Endothelial cell of umbilical vein (primary cell): ENCODE measurements at regions not wholly inside any gene's neighbourhood (a gene's known extent, or its start where the extent isn't known, plus 50 kb on each side); places are given as distances from the start of the nearest gene placed in this dataset.

Source experiments
- BruUV-seq: library from RNA; stranded (reverse); fragments of 400-500 nt; replicated peaks from 2 replicates; lab custom pipeline; 2021; lab: Mats Ljungman, UMichigan
- CTCF ChIA-PET: fragments of 300-600, 350-600 bp; sonication (Branson Sonifier 250); formaldehyde crosslinking; loops from one replicate; lab custom pipeline; 2021; ENCODE audit warnings: antibody characterized with exemption, inconsistent platforms; lab: Charles Lee
- POLR2A ChIA-PET: fragments of 300-600, 350-600 bp; sonication (Branson Sonifier 250); formaldehyde crosslinking; loops from one replicate; lab custom pipeline; 2021; ENCODE audit warnings: antibody characterized with exemption, inconsistent platforms; lab: Charles Lee
- DNase-seq: peaks from one replicate; pipeline ENCODE4 v3.0.0-alpha.2; 2011; ENCODE audit warnings: low read depth, low spot score
- FAIRE-seq: peaks from 2 replicates; lab custom pipeline; 2011; peaks lifted over from hg19 to GRCh38; lab: Jason Lieb, UNC
- H2AFZ ChIP-seq: 2 replicates; pipeline ENCODE4 v1.6.0; 2012; ENCODE audit warnings: low read depth, low read length, control low read depth, inconsistent platforms
- H3K27ac ChIP-seq: 2 replicates; pipeline ENCODE4 v1.5.1; 2011; ENCODE audit warnings: low read depth, mild to moderate bottlenecking, control low read depth, low read length, moderate library complexity; ENCODE audit not compliant: insufficient read depth
- H3K27me3 ChIP-seq, 2 experiments: 2 replicates each; pipeline versions ENCODE4 v1.6.0 to v1.6.1; 2011; ENCODE audit warnings: low read length in 2 of 2, mixed read lengths in 1 of 2; ENCODE audit not compliant: control insufficient read depth in 2 of 2, insufficient read depth in 2 of 2
- H3K36me3 ChIP-seq, 2 experiments: 2 replicates in 1 of 2; 3 replicates in 1 of 2; pipeline ENCODE4 v1.5.1; 2011; ENCODE audit warnings: low read length in 2 of 2, mild to moderate bottlenecking in 1 of 2, moderate library complexity in 1 of 2; ENCODE audit not compliant: control insufficient read depth in 2 of 2, insufficient read depth in 2 of 2; ENCODE audit errors: extremely low read depth in 1 of 2
- H3K4me1 ChIP-seq: 3 replicates; pipeline ENCODE4 v1.5.1; 2011; ENCODE audit warnings: mild to moderate bottlenecking, low read length; ENCODE audit not compliant: control insufficient read depth, insufficient read depth; ENCODE audit errors: extremely low read depth
- H3K4me2 ChIP-seq: 2 replicates; pipeline ENCODE4 v1.6.1; 2011; ENCODE audit warnings: low read length, control low read depth, mixed read lengths; ENCODE audit not compliant: insufficient read depth
- H3K4me3 ChIP-seq, 3 experiments: fragments of 200-600 bp in 1 of 3; sonication (generic), shearing (Covaris generic) in 1 of 3; replicated peaks in 1 of 3; 2 replicates each; pipeline ENCODE4 v1.5.1; 2011 to 2016; ENCODE audit warnings: control low read depth in 3 of 3, low read length in 3 of 3, mild to moderate bottlenecking in 2 of 3, inconsistent platforms in 1 of 3, low read depth in 1 of 3, moderate library complexity in 1 of 3; ENCODE audit not compliant: insufficient read depth in 1 of 3
- H3K79me2 ChIP-seq: 2 replicates; pipeline ENCODE4 v1.6.0; 2012; ENCODE audit warnings: low read length, inconsistent platforms; ENCODE audit not compliant: control insufficient read depth, insufficient read depth
- H3K9ac ChIP-seq: replicated peaks from 2 replicates; pipeline ENCODE3; 2011; ENCODE audit warnings: low read length, control low read depth; ENCODE audit not compliant: insufficient read depth; ENCODE audit errors: extremely low read depth
- H3K9me1 ChIP-seq: replicated peaks from 3 replicates; pipeline ENCODE4 v1.6.0; 2011; ENCODE audit warnings: mild to moderate bottlenecking, low read length; ENCODE audit not compliant: control insufficient read depth, insufficient read depth; ENCODE audit errors: extremely low read depth
- H3K9me3 ChIP-seq: replicated peaks from 2 replicates; pipeline ENCODE4 v1.5.1; 2012; ENCODE audit warnings: low read length, inconsistent platforms; ENCODE audit not compliant: control insufficient read depth, insufficient read depth
- H4K20me1 ChIP-seq: replicated peaks from 2 replicates; pipeline ENCODE3; 2011; ENCODE audit warnings: mild to moderate bottlenecking, low read length; ENCODE audit not compliant: control insufficient read depth, insufficient read depth; ENCODE audit errors: extremely low read depth
- CTCF ChIP-seq, 2 donors: IDR thresholded peaks; 1 replicate in 1 of 2; 2 replicates in 1 of 2; pipeline ENCODE4 v1.5.1; 2011; ENCODE audit warnings: low read length in 2 of 2, mild to moderate bottlenecking in 2 of 2, moderate library complexity in 2 of 2, control low read depth in 1 of 2, inconsistent platforms in 1 of 2, low read depth in 1 of 2; ENCODE audit not compliant: insufficient read depth in 1 of 2; ENCODE audit errors: extremely low read depth in 1 of 2
- EZH2 ChIP-seq: IDR thresholded peaks from 2 replicates; pipeline ENCODE4 v1.6.1; 2012; ENCODE audit warnings: borderline replicate concordance, low read depth, mild to moderate bottlenecking, moderate library complexity, low read length, inconsistent platforms; ENCODE audit not compliant: severe bottlenecking
- FOS ChIP-seq: IDR thresholded peaks from 2 replicates; pipeline ENCODE4 v1.6.1; 2011; ENCODE audit warnings: mild to moderate bottlenecking, low read length, moderate library complexity, borderline replicate concordance; ENCODE audit not compliant: insufficient read depth
- GATA2 ChIP-seq: IDR thresholded peaks from 2 replicates; pipeline ENCODE4 v1.7.0; 2011; ENCODE audit warnings: low read depth, mild to moderate bottlenecking, moderate library complexity, mixed read lengths, low read length; ENCODE audit not compliant: insufficient read length, insufficient read depth
- JUN ChIP-seq: IDR thresholded peaks from 2 replicates; pipeline ENCODE4 v1.6.1; 2011; ENCODE audit warnings: borderline replicate concordance, low read depth; ENCODE audit not compliant: insufficient read length, insufficient read depth
- MAX ChIP-seq: IDR thresholded peaks from 2 replicates; pipeline ENCODE4 v1.6.1; 2011; ENCODE audit not compliant: insufficient read depth, insufficient read length
- MYC ChIP-seq: IDR thresholded peaks from one replicate; pipeline ENCODE4 v1.6.1; 2011; ENCODE audit warnings: mild to moderate bottlenecking, low read depth, low read length
- POLR2A ChIP-seq: IDR thresholded peaks from 2 replicates; pipeline ENCODE4 v1.6.1; 2012; ENCODE audit warnings: low read depth, mild to moderate bottlenecking, control low read depth, low read length
- POLR2AphosphoS5 ChIP-seq: IDR thresholded peaks from 2 replicates; pipeline ENCODE4 v1.6.1; 2012; ENCODE audit warnings: low read depth, mild to moderate bottlenecking, control low read depth, low read length, moderate library complexity; ENCODE audit not compliant: insufficient read depth
- dilution Hi-C: fragments of 300-500 bp; cut with MboI; formaldehyde crosslinking; loops from one replicate; pipeline ENCODE4 v1.15.0; 2019; ENCODE audit warnings: low sequenced_read_pairs; ENCODE audit not compliant: extremely low pct_ligation_motif_present
- intact Hi-C: fragments of 100-400 bp; cut with micrococcal nuclease; formaldehyde crosslinking; loops from one replicate; pipeline ENCODE4 v1.10.0; 2022

DNA sequence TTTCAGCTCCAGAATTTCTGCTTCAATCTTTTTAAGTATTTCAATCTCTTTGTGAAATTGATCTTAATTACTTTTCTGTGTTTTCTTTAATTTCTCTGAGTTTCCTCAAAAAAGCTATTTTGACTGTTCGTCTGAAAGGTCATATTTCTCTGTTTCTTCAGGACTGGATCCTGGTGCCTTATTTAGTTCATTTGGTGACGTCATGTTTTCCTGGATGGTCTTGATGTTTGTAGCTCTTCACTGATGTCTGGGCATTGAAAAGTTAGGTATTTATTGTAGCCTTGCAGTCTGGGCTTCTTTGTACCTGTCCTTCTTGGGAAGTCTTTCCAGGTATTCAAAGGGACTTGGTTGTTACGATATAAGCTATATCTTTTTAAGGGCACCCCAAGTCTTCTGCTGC lies 998.7 kb downstream of the NCAM2 start:
- intact Hi-C loops = no loop called here
- no peak overlapping the region for H3K4me3 ChIP-seq
- no peak overlapping the region for H3K4me2 ChIP-seq
- H2AFZ ChIP-seq = no peak overlapping the region
- H3K9me3 ChIP-seq = peaks cover 1% of the 10 kb centered on the region
- FAIRE-seq (no peak), DNase-seq (no peak)
- dilution Hi-C loops = no loop called here
- H3K27me3 ChIP-seq = no peaks in the 10 kb centered on the region
- TF ChIP-seq MYC = no peak
- no peak for TF ChIP-seq FOS
- no peak for TF ChIP-seq POLR2AphosphoS5
- no peak for TF ChIP-seq GATA2
- TF ChIP-seq MAX = no peak
- no peak for TF ChIP-seq POLR2A
- no peaks in the 10 kb centered on the region for H4K20me1 ChIP-seq
- H3K4me1 ChIP-seq = no peaks in the 10 kb centered on the region
- no TSS peak for BruUV-seq
- no peaks in the 10 kb centered on the region for H3K9me1 ChIP-seq
- no peak overlapping the region for H3K9ac ChIP-seq
- ChIA-PET CTCF (no interaction called here), POLR2A (no interaction called here)
- H3K79me2 ChIP-seq = no peaks in the 10 kb centered on the region
- H3K36me3 ChIP-seq = no peaks in the 10 kb centered on the region
- no peak overlapping the region for H3K27ac ChIP-seq

DNA sequence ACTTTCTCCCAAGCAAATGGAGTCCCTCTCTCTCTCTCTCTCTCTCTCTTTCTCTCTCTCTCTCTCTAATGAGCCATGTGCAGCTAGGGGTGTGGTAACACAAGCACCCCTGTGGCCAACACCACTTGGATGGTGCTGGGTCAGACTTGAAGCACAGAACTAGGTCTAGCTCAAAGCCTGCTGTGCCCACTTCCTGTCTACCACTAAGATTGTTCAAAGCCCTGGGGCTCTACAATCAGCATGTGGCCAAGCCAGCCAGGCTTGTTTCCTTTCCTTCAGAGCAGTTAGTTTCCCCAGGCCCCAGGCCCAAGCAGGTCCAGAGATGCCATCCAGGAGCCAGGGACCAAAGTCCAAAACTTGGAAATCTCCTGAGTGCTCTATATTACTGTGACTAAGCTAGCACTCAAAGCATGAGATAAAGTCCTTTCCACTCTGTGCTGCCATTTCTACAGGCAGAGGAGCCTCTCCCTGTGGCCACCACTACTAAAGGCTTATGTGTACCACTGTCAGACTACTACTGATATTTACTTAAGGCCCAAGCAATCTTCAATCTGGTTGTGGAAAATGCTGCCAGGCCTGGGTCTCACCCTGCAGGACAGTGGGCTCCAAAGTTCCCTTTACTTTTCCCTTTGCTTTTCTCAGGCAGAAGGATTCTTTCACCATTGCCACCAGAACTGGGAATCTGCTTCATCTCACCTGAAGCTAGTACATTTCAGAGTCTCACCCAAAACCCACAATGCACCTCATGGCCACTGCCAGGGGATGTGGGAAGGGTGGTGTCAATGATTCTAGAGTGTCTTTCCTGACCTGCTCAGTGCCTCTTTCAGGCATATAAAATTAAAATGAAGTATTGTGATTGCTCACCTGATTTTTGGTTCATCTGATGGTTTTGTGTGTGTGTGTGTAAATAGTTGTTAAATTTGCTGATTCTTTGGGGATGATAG lies 999.5 kb downstream of the NCAM2 start:
- Histone ChIP-seq H3K27me3 (no peaks in the 10 kb centered on the region), H3K4me1 (no peaks in the 10 kb centered on the region), H3K9ac (no peak overlapping the region), H3K79me2 (no peaks in the 10 kb centered on the region), H3K36me3 (no peaks in the 10 kb centered on the region), H3K9me1 (no peaks in the 10 kb centered on the region), H2AFZ (no peak overlapping the region), H3K27ac (no peak overlapping the region), H3K9me3 (peaks cover 1% of the 10 kb centered on the region), H4K20me1 (no peaks in the 10 kb centered on the region), H3K4me2 (no peak overlapping the region), H3K4me3 (no peak overlapping the region)
- TF ChIP-seq MAX = no peak
- no peak for TF ChIP-seq FOS
- no peak for TF ChIP-seq JUN
- TF ChIP-seq EZH2 = no peak
- no peak for TF ChIP-seq CTCF (IDR thresholded peaks at IDR 0.05; ENCODE audit: extremely low read depth in 1 of 2, insufficient read depth in 1 of 2, low read depth in 1 of 2, low read length in 2 of 2)
- TF ChIP-seq POLR2AphosphoS5 = no peak
- dilution Hi-C loops = no loop called here
- ChIA-PET POLR2A (no interaction called here), CTCF (no interaction called here)
- FAIRE-seq (no peak), DNase-seq (no peak)
- intact Hi-C loops = no loop called here
- BruUV-seq = no TSS peak
